Endothelial cell (in vitro differentiated cells): ENCODE measurements at regions not wholly inside any gene's neighbourhood (a gene's known extent, or its start where the extent isn't known, plus 50 kb on each side); places are given as distances from the start of the nearest gene placed in this dataset.

Experiments
- DNase-seq: peaks from one replicate; pipeline ENCODE4 v3.0.0; 2021; ENCODE audit warnings: low spot score
- H3K27ac Mint-ChIP-seq: one replicate; pipeline ENCODE4 v1.8.0; 2021; ENCODE audit warnings: mixed read lengths, inconsistent platforms; ENCODE audit not compliant: unreplicated experiment
- H3K27me3 Mint-ChIP-seq: one replicate; pipeline ENCODE4 v1.8.0; 2021; ENCODE audit warnings: mild to moderate bottlenecking, moderate library complexity, mixed read lengths, inconsistent platforms; ENCODE audit not compliant: unreplicated experiment
- H3K36me3 Mint-ChIP-seq: one replicate; pipeline ENCODE4 v1.8.0; 2021; ENCODE audit warnings: mild to moderate bottlenecking, low read depth, mixed read lengths, inconsistent platforms; ENCODE audit not compliant: unreplicated experiment
- H3K4me1 Mint-ChIP-seq: one replicate; pipeline ENCODE4 v1.8.0; 2021; ENCODE audit warnings: mild to moderate bottlenecking, mixed read lengths, inconsistent platforms; ENCODE audit not compliant: unreplicated experiment
- H3K4me3 Mint-ChIP-seq: one replicate; pipeline ENCODE4 v1.8.0; 2021; ENCODE audit warnings: mild to moderate bottlenecking, mixed read lengths, inconsistent platforms; ENCODE audit not compliant: unreplicated experiment
- H3K9me3 Mint-ChIP-seq: one replicate; pipeline ENCODE4 v1.8.0; 2021; ENCODE audit warnings: mixed read lengths, inconsistent platforms; ENCODE audit not compliant: unreplicated experiment
- CTCF ChIP-seq: fragments of 200-600 bp; sonication (generic); IDR thresholded peaks from one replicate; pipeline ENCODE4 v1.5.0; 2021; ENCODE audit warnings: antibody characterized with exemption; ENCODE audit not compliant: unreplicated experiment

DNA sequence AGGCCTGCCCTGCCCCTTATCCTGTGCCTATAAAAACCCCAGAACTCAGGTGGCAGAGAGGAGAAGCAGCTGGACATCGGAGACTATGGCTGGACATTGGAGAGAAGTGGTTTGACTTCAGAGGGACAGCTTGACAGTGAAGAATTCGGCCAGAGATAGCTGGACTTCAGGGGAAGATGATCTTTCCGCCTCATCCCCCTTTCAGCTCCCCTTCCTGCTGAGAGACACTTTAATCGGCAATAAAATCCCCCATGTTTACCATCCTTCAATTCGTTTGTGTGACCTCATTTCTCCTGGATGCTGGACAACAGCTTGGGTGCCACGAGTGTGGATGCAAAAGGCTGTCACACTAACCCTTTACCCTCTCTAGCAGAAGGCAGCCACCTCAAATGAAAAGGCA lies 134.1 kb upstream of the TUT7 start:
- TF ChIP-seq CTCF = no peak
- no peaks in the 10 kb centered on the region for H3K9me3 Mint-ChIP-seq
- no peaks in the 10 kb centered on the region for H3K36me3 Mint-ChIP-seq
- H3K4me1 Mint-ChIP-seq = peaks cover 3% of the 10 kb centered on the region
- DNase-seq = no peak
- no peak overlapping the region for H3K4me3 Mint-ChIP-seq
- no peaks in the 10 kb centered on the region for H3K27me3 Mint-ChIP-seq
- no peak overlapping the region for H3K27ac Mint-ChIP-seq

- Mint-ChIP-seq H3K27me3 (no peaks in the 10 kb centered on the region), H3K4me3 (no peak overlapping the region), H3K4me1 (peaks cover 3% of the 10 kb centered on the region), H3K9me3 (no peaks in the 10 kb centered on the region), H3K36me3 (no peaks in the 10 kb centered on the region), H3K27ac (no peak overlapping the region)
- DNase-seq = no peak
- TF ChIP-seq CTCF = no peak
Measured at GRCh38 chr9:86487838-86488233, 133.6 kb upstream of the TUT7 start.

DNA sequence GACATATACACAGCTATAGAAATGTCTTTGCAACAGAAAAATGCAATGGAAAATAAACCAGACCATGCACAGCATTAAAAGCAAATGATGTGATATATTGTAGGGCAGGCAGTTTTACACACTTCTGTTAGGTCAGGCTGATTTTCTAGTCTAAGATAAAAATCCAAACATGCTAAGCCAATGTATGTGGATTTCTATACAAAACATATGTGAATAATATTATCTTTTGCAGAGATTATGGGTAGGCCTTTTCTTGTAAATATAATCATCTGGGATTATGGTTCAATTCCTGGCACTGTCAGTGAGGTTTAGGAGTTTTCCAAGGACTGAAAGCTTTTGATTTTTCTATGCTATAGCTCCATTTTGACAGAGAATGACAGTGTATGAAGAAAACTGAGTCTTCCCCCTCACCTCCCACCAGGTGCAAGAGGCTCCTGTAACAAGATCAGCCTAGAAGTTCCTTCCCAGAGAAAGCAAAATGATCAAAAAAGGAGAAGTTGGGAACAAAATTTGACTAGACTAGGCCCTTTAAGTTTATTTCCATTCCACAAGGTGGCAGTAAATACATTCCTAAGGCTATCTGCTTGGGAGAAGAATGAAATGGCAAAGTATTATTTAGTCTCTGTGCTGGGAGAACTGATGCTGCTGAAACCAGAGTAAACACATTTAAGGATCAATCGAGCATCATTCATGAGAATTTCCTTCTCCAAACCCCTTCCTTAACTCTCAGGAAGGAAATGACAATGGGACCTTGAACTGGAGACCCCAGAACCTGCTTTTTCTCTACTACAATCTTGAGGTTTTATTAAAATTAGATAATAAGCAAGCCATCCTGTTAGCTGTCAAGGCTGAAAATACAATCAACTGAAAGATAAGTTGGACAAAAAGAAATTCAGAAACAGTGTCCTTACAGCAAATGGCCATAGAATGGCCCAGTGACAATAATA lies 133.0 kb upstream of the TUT7 start:
- DNase-seq = no peak
- peak; percentile 65 for TF ChIP-seq CTCF

GRCh38 chr9:86485359-86485758 lies 131.1 kb upstream of the TUT7 start:
- TF ChIP-seq CTCF = no peak

More for the DNA sequence above, 133.0 kb upstream of the TUT7 start:
- no peaks in the 10 kb centered on the region for H3K9me3 Mint-ChIP-seq
- H3K4me3 Mint-ChIP-seq = no peak overlapping the region
- no peaks in the 10 kb centered on the region for H3K27me3 Mint-ChIP-seq
- no peaks in the 10 kb centered on the region for H3K36me3 Mint-ChIP-seq
- no peak overlapping the region for H3K27ac Mint-ChIP-seq
- peaks cover 3% of the 10 kb centered on the region for H3K4me1 Mint-ChIP-seq

GRCh38 chr9:86483496-86483895 lies 129.3 kb upstream of the TUT7 start:
- Mint-ChIP-seq H3K36me3 (no peaks in the 10 kb centered on the region), H3K27ac (no peak overlapping the region), H3K27me3 (no peaks in the 10 kb centered on the region), H3K9me3 (no peaks in the 10 kb centered on the region), H3K4me3 (no peak overlapping the region), H3K4me1 (no peaks in the 10 kb centered on the region)
- no peak for TF ChIP-seq CTCF
- DNase-seq = no peak

More at GRCh38 chr9:86485359-86485758, 131.1 kb upstream of the TUT7 start:
- Mint-ChIP-seq H3K36me3 (no peaks in the 10 kb centered on the region), H3K4me3 (no peak overlapping the region), H3K4me1 (no peaks in the 10 kb centered on the region), H3K27me3 (no peaks in the 10 kb centered on the region), H3K9me3 (no peaks in the 10 kb centered on the region), H3K27ac (no peak overlapping the region)
- DNase-seq = no peak
